ENCODE measurements at regions not wholly inside any gene's neighbourhood (a gene's known extent, or its start where the extent isn't known, plus 50 kb on each side); places are given as distances from the start of the nearest gene placed in this dataset.

- TF ChIP-seq CTCF (IDR thresholded peaks at IDR 0.05) = no peak
- no peak for TF ChIP-seq POLR2A (IDR thresholded peaks at IDR 0.05)
Measured at GRCh38 chr5:94039101-94039500, 297.7 kb upstream of the POU5F2 start.
